PC-3 (cell line): ENCODE measurements at regions not wholly inside any gene's neighbourhood (a gene's known extent, or its start where the extent isn't known, plus 50 kb on each side); places are given as distances from the start of the nearest gene placed in this dataset.
"Not testable (repeated sequence)": the region's sequence is repeated elsewhere in the genome, so short reads cannot be mapped to it uniquely, and the experiment has no call there.

Source experiments
- ATAC-seq: fragments of 200-7000 bp; cut with Tn5 transposase; 2 replicates; pipeline ENCODE4 v1.9.1; 2020; ENCODE audit warnings: mild to moderate bottlenecking, moderate library complexity
- BruUV-seq: library from RNA; stranded (reverse); fragments of 400-500 nt; replicated peaks from 2 replicates; lab custom pipeline; 2021; lab: Mats Ljungman, UMichigan
- CTCF ChIA-PET: fragments of 300-600 bp; sonication (Branson Sonifier 250); formaldehyde crosslinking; loops from one replicate; lab custom pipeline; 2022; ENCODE audit warnings: antibody characterized with exemption; lab: Charles Lee
- POLR2A ChIA-PET: fragments of 300-600 bp; sonication (Branson Sonifier 250); formaldehyde crosslinking; loops from one replicate; lab custom pipeline; 2022; ENCODE audit warnings: antibody characterized with exemption; ENCODE audit not compliant: unreplicated experiment; lab: Charles Lee
- DNase-seq: peaks from one replicate; pipeline ENCODE4 v3.0.0-alpha.2; 2015
- H2AFZ ChIP-seq: fragments of 300-600 bp; sonication (generic); 2 replicates; pipeline ENCODE4 v1.6.0; 2016; ENCODE audit warnings: antibody characterized with exemption, low read length
- H3F3A ChIP-seq: fragments of 300-600 bp; sonication (generic); one replicate; pipeline ENCODE4 v1.6.0; 2017; ENCODE audit warnings: antibody characterized with exemption, low read length, control low read depth, mild to moderate bottlenecking; ENCODE audit not compliant: unreplicated experiment
- H3K27ac ChIP-seq: fragments of 300-600 bp; sonication (generic); 2 replicates; pipeline ENCODE4 v1.5.1; 2016; ENCODE audit warnings: mild to moderate bottlenecking, low read length
- H3K27me3 ChIP-seq: fragments of 300-600 bp; sonication (generic); 2 replicates; pipeline ENCODE4 v1.6.1; 2016; ENCODE audit warnings: low read length, mixed read lengths
- H3K36me3 ChIP-seq: fragments of 300-600 bp; sonication (generic); 2 replicates; pipeline ENCODE4 v1.6.1; 2016; ENCODE audit warnings: low read depth, mixed run types, low read length, mixed read lengths
- H3K4me1 ChIP-seq: fragments of 300-600 bp; sonication (generic); 2 replicates; pipeline ENCODE4 v1.5.1; 2016; ENCODE audit warnings: low read length; ENCODE audit not compliant: insufficient read depth
- H3K4me2 ChIP-seq: fragments of 300-600 bp; sonication (generic); 2 replicates; pipeline ENCODE4 v1.6.0; 2016; ENCODE audit warnings: low read length
- H3K4me3 ChIP-seq: fragments of 300-600 bp; sonication (generic); 2 replicates; pipeline ENCODE4 v1.5.1; 2016; ENCODE audit warnings: mild to moderate bottlenecking, low read length, mixed read lengths
- H3K79me2 ChIP-seq: fragments of 300-600 bp; sonication (generic); 2 replicates; pipeline ENCODE4 v1.6.1; 2017; ENCODE audit warnings: low read length, mixed read lengths
- H3K9ac ChIP-seq: fragments of 300-600 bp; sonication (generic); 2 replicates; pipeline ENCODE4 v1.6.0; 2016; ENCODE audit warnings: mild to moderate bottlenecking, low read length
- H3K9me2 ChIP-seq: fragments of 300-600 bp; sonication (generic); replicated peaks from 2 replicates; pipeline ENCODE4 v1.6.1; 2016; ENCODE audit warnings: mixed run types, low read length, mixed read lengths
- H3K9me3 ChIP-seq: fragments of 300-600 bp; sonication (generic); 2 replicates; pipeline ENCODE4 v1.6.1; 2016; ENCODE audit warnings: low read length, mixed read lengths
- H4K20me1 ChIP-seq: fragments of 300-600 bp; sonication (generic); 2 replicates; pipeline ENCODE4 v1.6.1; 2016; ENCODE audit warnings: low read length, mixed read lengths
- CTCF ChIP-seq: fragments of 300-600 bp; sonication (generic); conservative IDR thresholded peaks from 2 replicates; pipeline ENCODE4 v1.5.1; 2017; ENCODE audit warnings: antibody characterized with exemption, low read depth, mild to moderate bottlenecking, low read length
- EZH2 ChIP-seq: fragments of 300-600 bp; sonication (generic); IDR thresholded peaks from one replicate; pipeline ENCODE4 v1.6.1; 2017; ENCODE audit warnings: antibody characterized with exemption, mild to moderate bottlenecking, low read length; ENCODE audit not compliant: unreplicated experiment
- EZH2phosphoT487 ChIP-seq: fragments of 300-600 bp; sonication (generic); IDR thresholded peaks from 2 replicates; pipeline ENCODE4 v1.6.1; 2018; ENCODE audit warnings: mild to moderate bottlenecking, antibody characterized with exemption, low read length, borderline replicate concordance
- intact Hi-C: fragments of 100-400 bp; cut with micrococcal nuclease; formaldehyde crosslinking; loops from 2 replicates; pipeline ENCODE4 v1.9.0; 2023

- TF ChIP-seq EZH2: no peak
- TF ChIP-seq CTCF: no peak
- no peak for TF ChIP-seq EZH2phosphoT487
- Histone ChIP-seq H3K9ac (no peak overlapping the region), H3K27ac (no peak overlapping the region), H3K36me3 (no peaks in the 10 kb centered on the region; the same call in 1 of the 2 replicates), H2AFZ (no peak overlapping the region), H3K9me3 (peaks cover 13% of the 10 kb centered on the region), H3K4me2 (no peak overlapping the region), H3K4me3 (no peak overlapping the region), H3K79me2 (no peaks in the 10 kb centered on the region), H3K9me2 (no peaks in the 10 kb centered on the region), H4K20me1 (no peaks in the 10 kb centered on the region), H3K4me1 (no peaks in the 10 kb centered on the region), H3K27me3 (no peaks in the 10 kb centered on the region), H3F3A (no peaks in the 10 kb centered on the region)
- ChIA-PET CTCF (no interaction called here), POLR2A (interaction anchor here (0.6 kb wide), 2 partner anchors 92 to 192 kb away, joined by 3 to 5 read pairs; no protein-coding TSS in a partner anchor)
- ATAC-seq: no peak
- intact Hi-C loops: loop anchor here (10.0 kb wide), 3 partner anchors 765 to 1285 kb away; partner anchors contain the start of gene RTL1
- DNase-seq: no peak
- no TSS peak for BruUV-seq
Measured at GRCh38 chr14:101669629-101670028, 91.9 kb upstream of the PPP2R5C start.

GRCh38 chr14:101673873-101674272 lies 87.6 kb upstream of the PPP2R5C start:
- CTCF ChIA-PET: no interaction called here
- Histone ChIP-seq H3K9ac (no peak overlapping the region), H3K4me1 (no peaks in the 10 kb centered on the region), H3K36me3 (no peaks in the 10 kb centered on the region; the same call in 1 of the 2 replicates), H3K79me2 (no peaks in the 10 kb centered on the region), H3K4me2 (no peak overlapping the region), H3K4me3 (no peak overlapping the region), H3K9me2 (no peaks in the 10 kb centered on the region), H3F3A (no peaks in the 10 kb centered on the region), H3K27ac (no peak overlapping the region), H2AFZ (no peak overlapping the region), H3K9me3 (peaks cover 11% of the 10 kb centered on the region), H3K27me3 (no peaks in the 10 kb centered on the region), H4K20me1 (no peaks in the 10 kb centered on the region)
- no TSS peak for BruUV-seq
- TF ChIP-seq CTCF (no peak), EZH2 (no peak), EZH2phosphoT487 (no peak)
- DNase-seq (no peak), ATAC-seq (no peak)
- intact Hi-C loops: no loop called here
- POLR2A ChIA-PET: no interaction called here

- H3K36me3 ChIP-seq, H3K9me2 ChIP-seq, H3K9me3 ChIP-seq, H3K4me2 ChIP-seq, H3K27me3 ChIP-seq, ATAC-seq, H3K79me2 ChIP-seq, H3K4me1 ChIP-seq, H3F3A ChIP-seq, H3K9ac ChIP-seq, BruUV-seq, H4K20me1 ChIP-seq, H3K27ac ChIP-seq, H2AFZ ChIP-seq, CTCF ChIA-PET, POLR2A ChIA-PET, intact Hi-C loops, H3K4me3 ChIP-seq, DNase-seq: not testable (repeated sequence)
Measured at GRCh38 chr14:101675835-101676234, 85.7 kb upstream of the PPP2R5C start.

GRCh38 chr14:101677912-101678327 lies 83.6 kb upstream of the PPP2R5C start:
- ATAC-seq, H3K27ac ChIP-seq, intact Hi-C loops, H3K27me3 ChIP-seq, H3F3A ChIP-seq, H4K20me1 ChIP-seq, H2AFZ ChIP-seq, DNase-seq, BruUV-seq, H3K36me3 ChIP-seq, H3K4me1 ChIP-seq, H3K9me2 ChIP-seq, H3K79me2 ChIP-seq, H3K4me3 ChIP-seq, POLR2A ChIA-PET, CTCF ChIA-PET, H3K9me3 ChIP-seq, H3K9ac ChIP-seq, H3K4me2 ChIP-seq: not testable (repeated sequence)
